ENCODE measurements at regions not wholly inside any gene's neighbourhood (a gene's known extent, or its start where the extent isn't known, plus 50 kb on each side); places are given as distances from the start of the nearest gene placed in this dataset.
"Not testable (repeated sequence)": the region's sequence is repeated elsewhere in the genome, so short reads cannot be mapped to it uniquely, and the experiment has no call there.

DNA sequence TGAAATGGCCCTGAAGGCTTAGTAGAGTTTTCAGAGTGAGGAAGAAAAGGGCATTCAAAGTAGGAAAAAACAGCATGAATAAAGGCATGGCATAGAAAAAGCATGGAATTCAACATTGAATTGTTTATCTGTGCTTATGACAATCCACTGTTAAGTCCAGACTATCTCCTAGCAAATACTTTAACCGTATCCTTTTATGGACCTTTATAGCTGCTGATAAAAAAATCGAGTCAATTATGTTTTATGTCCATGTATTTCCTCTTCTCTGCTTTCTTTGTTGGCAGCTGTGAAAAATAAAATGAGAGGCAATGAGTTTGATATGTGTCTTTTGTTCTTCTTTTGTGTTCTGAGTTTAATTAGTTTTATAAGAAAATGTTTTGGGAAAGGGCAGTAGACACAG, 70.4 kb downstream of the TDRD15 start:
- DNase-seq (ENCODE audit: low read depth in 2 of 2), result no peak

GRCh38 chr2:21194858-21195271, 71.1 kb downstream of the TDRD15 start:
- no peak for DNase-seq (ENCODE audit: low read depth in 2 of 2)

DNA sequence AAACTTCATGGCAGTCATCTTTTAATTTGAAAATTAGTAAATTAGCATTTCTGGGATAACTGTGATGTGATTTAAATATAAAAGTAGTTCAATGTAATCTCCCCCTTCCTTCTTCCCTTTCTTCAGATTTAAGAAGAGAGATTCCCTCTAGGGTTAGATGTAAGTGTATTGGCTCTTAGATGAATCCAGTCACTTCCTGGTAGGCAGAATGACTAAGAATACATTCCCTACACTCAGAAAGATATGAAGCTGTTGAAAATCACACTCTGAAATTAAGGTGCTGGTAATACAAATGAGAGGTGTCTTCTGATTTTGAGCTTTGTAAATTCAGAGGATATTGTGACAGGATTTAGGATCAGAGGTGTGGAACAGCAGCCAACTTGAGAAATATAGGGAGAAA, 71.6 kb downstream of the TDRD15 start:
- no peak for DNase-seq (ENCODE audit: low read depth in 2 of 2)

- DNase-seq (ENCODE audit: low read depth in 2 of 2), result no peak
Observed at GRCh38 chr2:21198637-21199036, 74.9 kb downstream of the TDRD15 start.

DNA sequence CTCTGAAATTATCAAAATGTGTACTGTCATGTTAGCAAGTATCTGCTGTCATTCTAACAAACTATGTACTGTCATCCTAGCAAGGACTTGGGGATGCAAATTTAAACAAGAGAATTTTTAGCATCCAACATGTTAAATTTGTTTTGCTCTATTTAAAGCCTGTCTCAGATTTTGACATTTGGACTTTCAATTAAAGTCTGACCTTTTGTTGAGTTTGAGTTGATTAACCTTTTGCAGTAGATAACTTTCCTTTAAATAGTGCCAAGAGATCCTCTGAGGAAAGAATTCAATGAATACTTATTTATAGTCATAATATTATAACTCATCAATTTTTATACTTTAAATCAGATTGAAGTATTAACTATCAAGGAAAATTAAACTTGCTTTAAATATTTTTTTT, 80.2 kb downstream of the TDRD15 start:
- no peak for DNase-seq (ENCODE audit: low read depth in 2 of 2)

DNA sequence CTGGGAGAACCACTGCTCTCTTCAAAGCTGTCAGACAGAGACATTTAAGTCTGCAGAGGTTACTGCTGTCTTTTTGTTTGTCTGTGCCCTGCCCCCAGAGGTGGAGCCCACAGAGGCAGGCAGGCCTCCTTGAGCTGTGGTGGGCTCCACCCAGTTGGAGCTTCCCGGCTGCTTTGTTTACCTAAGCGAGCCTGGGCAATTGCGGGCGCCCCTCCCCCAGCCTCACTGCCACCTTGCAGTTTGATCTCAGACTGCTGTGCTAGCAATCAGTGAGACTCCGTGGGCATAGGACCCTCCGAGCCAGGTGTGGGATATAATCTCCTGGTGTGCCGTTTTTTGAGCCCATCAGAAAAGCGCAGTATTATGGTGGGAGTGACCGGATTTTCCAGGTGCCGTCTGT, 90.3 kb downstream of the TDRD15 start:
- not testable (repeated sequence) for DNase-seq (ENCODE audit: low read depth in 2 of 2)

DNA sequence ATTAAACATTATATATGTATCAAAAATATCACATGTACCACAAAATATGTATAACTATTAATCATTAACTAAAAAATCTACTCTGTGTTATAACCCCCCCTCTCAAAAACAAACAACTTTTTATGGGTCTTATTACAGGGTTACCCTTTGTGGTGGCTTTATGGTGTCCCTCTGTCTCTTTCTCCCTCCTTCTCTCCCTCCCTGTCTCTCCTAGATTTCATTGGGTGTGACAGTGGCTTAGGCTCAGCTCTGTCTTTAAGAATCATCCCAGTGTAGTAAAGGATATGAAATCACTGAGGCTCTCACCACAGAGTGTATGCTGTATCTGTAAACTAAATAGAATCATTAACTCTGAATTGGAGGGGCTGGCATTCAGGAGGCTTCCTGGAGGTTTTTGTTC, 93.7 kb downstream of the TDRD15 start:
- no peak for DNase-seq (ENCODE audit: low read depth in 2 of 2)

GRCh38 chr2:21220930-21221329, 97.2 kb downstream of the TDRD15 start:
- DNase-seq (ENCODE audit: low read depth in 2 of 2), result no peak

DNA sequence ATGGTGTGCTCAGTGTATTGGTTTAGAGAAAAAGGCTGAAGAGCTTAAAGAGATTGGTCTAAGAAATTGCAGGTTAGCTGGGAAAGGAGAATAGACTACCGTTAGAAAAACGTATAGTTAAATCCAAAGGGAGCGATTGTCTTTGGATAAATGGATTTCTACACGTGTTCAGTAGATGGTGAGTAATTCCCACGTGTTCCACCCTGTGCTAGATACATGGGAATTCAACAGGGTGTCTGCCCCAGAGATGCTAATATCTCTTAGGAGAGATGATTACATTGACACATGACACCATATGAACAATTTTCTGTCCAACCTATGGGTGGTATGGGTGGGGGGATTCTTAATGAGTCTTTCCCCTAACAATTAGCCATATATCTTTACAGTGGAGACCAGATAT, 99.8 kb downstream of the TDRD15 start:
- no peak for DNase-seq (ENCODE audit: low read depth in 2 of 2)

DNA sequence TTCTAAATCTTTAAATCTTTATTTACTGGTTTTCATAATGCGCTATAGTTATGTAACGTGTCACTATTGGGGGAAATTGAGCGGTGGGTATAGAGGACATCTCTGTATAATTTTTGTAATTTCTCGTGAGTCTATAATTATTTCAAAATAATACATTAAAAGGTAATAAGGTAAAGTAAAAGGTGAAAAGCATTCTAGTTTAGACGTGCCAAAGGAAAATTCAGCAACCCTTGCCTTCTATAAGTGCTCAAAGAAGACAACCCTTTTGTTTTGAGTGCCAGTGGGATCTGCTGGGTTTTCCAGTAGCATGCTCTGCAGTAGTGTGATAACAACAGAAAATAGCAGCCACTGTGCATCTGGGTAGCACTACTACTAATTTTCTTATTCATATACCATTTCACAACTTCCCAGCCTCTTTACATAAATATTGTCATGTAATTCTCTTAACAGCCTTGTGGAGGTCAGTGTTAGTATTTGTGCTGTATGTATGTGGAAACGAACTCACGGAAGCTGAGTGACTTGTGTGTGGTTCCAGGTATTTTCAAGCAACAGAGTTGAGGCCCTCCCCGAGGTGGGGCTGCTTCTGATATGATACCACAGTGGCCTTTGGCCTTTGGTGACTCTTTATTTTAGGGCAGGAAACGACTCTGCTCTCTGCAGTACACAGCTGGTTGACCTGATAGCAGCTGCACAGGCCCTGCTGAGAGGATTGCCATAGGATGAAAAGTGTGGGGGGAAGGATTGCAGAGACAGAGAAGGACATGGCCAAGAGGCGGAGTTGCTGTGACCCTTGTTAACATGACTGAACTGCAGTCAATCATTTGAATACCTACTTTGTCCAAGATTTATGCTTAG, 104.5 kb downstream of the TDRD15 start:
- no peak for DNase-seq (ENCODE audit: low read depth in 2 of 2)

DNA sequence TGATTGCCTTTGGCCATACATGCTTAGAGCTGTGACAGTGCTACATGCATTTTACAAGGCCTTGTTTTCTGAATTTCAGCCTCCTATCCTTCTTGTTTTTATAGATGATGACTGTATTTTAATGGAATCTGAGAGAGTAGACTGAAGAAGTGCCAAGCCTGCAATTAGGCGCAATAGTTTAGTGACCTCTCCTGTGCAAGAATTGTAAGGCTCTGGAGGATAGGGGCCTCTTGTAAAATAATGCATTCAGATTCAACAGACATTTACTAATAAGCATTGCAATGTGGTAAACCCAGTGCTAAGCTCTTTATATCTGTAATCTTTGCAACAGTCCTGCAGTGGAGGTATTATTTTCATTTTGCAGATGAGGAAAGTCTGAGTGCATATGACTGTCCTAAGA, 105.5 kb downstream of the TDRD15 start:
- no peak for DNase-seq (ENCODE audit: low read depth in 2 of 2)

DNA sequence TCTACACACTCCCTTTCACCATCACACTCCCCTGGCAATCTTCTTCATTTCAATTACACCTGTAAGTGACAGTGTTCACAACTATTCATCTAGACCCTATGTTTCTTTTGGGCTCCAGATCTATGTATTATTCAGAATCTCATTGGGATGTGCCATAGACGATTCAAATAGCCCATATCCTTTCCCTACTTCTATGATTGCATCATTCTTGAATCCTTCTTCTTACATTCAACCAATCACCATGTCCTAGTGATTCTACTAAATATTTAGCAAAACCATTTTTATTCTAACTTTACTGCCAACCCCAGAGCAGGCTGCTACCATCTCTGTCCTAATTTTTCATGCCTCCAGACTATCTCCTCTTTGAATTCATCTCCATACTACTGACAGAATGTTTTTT, 106.4 kb downstream of the TDRD15 start:
- no peak for DNase-seq (ENCODE audit: low read depth in 2 of 2)

DNA sequence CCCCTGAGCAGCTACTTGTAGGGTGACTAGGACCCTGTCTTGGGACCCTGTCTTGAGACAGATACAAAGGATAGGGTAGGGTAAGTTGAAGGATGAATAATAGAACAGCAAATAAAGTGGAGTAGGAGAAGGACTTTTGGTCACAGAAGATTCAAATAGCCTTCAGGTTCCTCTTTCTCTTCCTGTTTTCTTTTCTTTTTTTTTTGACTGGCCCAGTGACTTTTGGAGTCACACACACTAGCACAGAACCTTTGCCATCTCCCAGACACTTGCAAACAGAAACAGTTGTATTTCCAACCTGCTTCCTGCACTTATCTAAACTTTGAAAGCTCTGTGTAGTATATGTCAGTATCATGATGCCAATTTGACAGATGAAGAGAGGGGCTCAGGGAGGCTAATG, 108.2 kb downstream of the TDRD15 start:
- DNase-seq (ENCODE audit: low read depth in 2 of 2), result no peak

- no peak for DNase-seq (ENCODE audit: low read depth in 2 of 2)
Observed at GRCh38 chr2:21233194-21233593, 109.4 kb downstream of the TDRD15 start.

DNA sequence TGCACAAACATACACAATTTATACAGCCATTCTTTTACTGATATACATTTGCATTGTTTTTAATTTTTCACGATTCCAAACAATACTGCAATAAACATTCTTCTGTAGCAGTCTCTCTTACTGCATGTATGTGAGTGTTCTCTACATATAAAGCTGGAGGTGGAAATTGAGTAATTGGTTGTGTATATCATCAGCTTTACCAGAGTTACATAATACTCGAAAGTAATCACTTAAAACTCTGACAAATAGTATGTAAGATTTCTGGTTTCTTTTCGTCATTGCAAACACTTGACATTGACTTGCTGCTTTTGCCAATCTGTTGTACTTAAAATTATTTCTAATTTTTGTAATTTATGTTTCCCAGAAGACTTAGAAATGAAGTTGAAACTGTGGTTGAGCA, 110.2 kb downstream of the TDRD15 start:
- no peak for DNase-seq (ENCODE audit: low read depth in 2 of 2)

GRCh38 chr2:21234464-21235120, 110.8 kb downstream of the TDRD15 start:
- no peak for DNase-seq (ENCODE audit: low read depth in 2 of 2)

DNA sequence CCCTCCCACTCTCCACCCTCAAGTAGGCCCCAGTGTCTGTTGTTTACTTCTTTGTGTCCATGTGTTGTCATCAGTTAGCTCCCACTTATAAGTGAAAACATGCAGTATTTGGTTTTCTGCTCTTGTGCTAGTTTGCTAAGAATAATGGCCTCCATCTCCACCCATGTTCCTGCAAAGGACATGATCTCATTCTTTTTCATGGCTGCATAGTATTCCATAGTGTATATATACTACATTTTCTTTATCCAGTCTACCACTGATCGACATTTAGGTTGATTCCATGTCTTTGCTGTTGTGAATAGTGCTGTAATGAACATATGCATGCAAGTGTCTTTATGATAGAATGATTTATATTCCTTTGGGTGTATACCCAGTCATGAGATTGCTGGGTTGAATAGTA, 116.0 kb downstream of the TDRD15 start:
- DNase-seq (ENCODE audit: low read depth in 2 of 2), result not testable (repeated sequence)

DNA sequence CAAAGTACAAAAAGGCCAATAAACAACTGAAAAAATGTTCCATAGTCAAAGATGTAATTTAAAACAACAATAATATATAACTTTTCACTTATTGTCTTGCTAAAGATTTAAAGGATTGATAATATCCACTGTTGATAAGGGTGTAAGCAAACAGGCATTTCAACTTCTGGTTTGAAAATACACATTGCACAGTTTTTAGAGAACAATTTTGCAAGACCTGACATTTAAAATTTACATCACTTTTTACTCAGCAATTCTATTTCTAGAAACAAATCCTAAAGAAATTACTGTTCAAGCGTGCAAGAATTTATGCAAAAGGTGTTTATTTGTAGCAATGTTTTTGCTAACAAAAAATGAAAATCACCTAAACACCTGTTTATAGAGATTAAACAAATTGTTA, 120.4 kb downstream of the TDRD15 start:
- no peak for DNase-seq (ENCODE audit: low read depth in 2 of 2)

- DNase-seq (ENCODE audit: low read depth in 2 of 2), result no peak
Observed at GRCh38 chr2:21245565-21245964, 121.8 kb downstream of the TDRD15 start.

DNA sequence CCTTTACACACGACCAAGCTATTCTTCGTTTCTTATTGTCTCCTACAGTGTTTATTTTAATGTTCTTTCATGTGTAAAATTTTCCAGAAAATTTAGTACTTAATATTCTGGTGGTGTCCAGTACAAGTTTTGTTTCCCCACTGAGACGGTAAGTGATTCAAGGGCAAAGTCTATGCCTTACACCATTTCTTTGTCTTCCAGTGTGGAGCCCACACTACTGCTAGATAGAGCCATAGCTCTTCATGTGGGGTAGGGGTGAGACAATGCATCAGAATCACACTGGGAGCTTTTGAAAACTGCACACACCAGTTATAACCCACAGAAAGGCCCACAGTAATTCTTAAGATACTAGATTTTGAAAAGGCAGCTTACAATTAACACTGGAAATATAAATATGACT, 125.6 kb downstream of the TDRD15 start:
- DNase-seq (ENCODE audit: low read depth in 2 of 2), result no peak

DNA sequence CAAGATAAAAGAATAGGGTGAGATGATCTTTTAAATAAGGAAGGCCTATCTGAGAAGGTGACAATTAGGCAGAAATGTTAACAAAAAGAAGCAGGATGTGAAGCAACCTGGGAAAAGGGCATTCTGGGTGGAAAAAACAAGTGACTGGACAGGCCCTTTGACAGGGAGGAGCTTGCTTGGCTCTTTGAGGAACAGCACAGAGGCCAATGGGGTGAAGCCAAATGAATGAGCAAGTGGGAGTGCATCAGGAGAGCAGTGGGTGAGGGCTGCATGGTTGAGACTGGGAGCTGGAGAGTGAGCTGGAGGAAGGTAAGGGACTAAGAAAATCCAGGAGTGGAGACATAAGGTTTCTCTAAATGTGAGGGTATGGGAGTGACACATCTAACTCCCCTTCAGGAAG, 126.9 kb downstream of the TDRD15 start:
- DNase-seq (ENCODE audit: low read depth in 2 of 2), result no peak

- DNase-seq (ENCODE audit: low read depth in 2 of 2), result no peak
Observed at GRCh38 chr2:21251216-21251980, 127.6 kb downstream of the TDRD15 start.
